MCF 10A (cell line): ENCODE measurements at regions not wholly inside any gene's neighbourhood (a gene's known extent, or its start where the extent isn't known, plus 50 kb on each side); places are given as distances from the start of the nearest gene placed in this dataset.

Experiments used
- BruUV-seq: library from RNA; stranded (reverse); fragments of 400-500 nt; replicated peaks from 2 replicates; lab custom pipeline; 2021; lab: Mats Ljungman, UMichigan
- CTCF ChIA-PET: fragments of 300-600 bp; sonication (Branson Sonifier 250); formaldehyde crosslinking; extraction: SDS; loops from one replicate; lab custom pipeline; 2021; ENCODE audit warnings: antibody characterized with exemption, inconsistent platforms; lab: Yijun Ruan, JAX
- POLR2A ChIA-PET: fragments of 300-600, 350-650 bp; sonication (Branson Sonifier 250); formaldehyde crosslinking; extraction: SDS; loops from one replicate; lab custom pipeline; 2020; ENCODE audit warnings: antibody characterized with exemption, inconsistent platforms; lab: Yijun Ruan, JAX
- DNase-seq: peaks from one replicate; pipeline ENCODE4 v3.0.0-alpha.2; 2018; ENCODE audit not compliant: unreplicated experiment
- H3K27ac Mint-ChIP-seq: one replicate; pipeline ENCODE4 v1.8.0; 2022; ENCODE audit warnings: mild to moderate bottlenecking, low read depth, mixed read lengths; ENCODE audit not compliant: unreplicated experiment
- H3K27me3 Mint-ChIP-seq: one replicate; pipeline ENCODE4 v1.8.0; 2022; ENCODE audit warnings: mixed read lengths; ENCODE audit not compliant: insufficient read depth, unreplicated experiment
- H3K36me3 Mint-ChIP-seq: one replicate; pipeline ENCODE4 v1.8.0; 2022; ENCODE audit warnings: mild to moderate bottlenecking, moderate library complexity, mixed read lengths; ENCODE audit not compliant: insufficient read depth, unreplicated experiment
- H3K4me1 Mint-ChIP-seq: one replicate; pipeline ENCODE4 v1.8.0; 2022; ENCODE audit warnings: mixed read lengths; ENCODE audit not compliant: insufficient read depth, unreplicated experiment
- H3K4me3 Mint-ChIP-seq: one replicate; pipeline ENCODE4 v1.8.0; 2022; ENCODE audit warnings: mild to moderate bottlenecking, moderate library complexity, mixed read lengths; ENCODE audit not compliant: unreplicated experiment
- H3K9me3 Mint-ChIP-seq: one replicate; pipeline ENCODE4 v1.8.0; 2022; ENCODE audit warnings: mixed read lengths; ENCODE audit not compliant: unreplicated experiment
- intact Hi-C: fragments of 100-400 bp; cut with micrococcal nuclease; formaldehyde crosslinking; loops from 2 replicates; pipeline ENCODE4 v1.14.1; 2022
- TF ChIP-seq, protein P1 (sequence below): fragments of 200-600 bp; IDR thresholded peaks from one replicate; pipeline ENCODE4 v1.8.0; 2022; ENCODE audit warnings: antibody characterized with exemption, mild to moderate bottlenecking; ENCODE audit not compliant: unreplicated experiment

- Mint-ChIP-seq H3K4me1 (peaks cover 28% of the 10 kb centered on the region), H3K27me3 (no peaks in the 10 kb centered on the region), H3K9me3 (no peaks in the 10 kb centered on the region), H3K4me3 (no peak overlapping the region), H3K36me3 (no peaks in the 10 kb centered on the region), H3K27ac (no peak overlapping the region)
- ChIA-PET POLR2A (interaction anchor here (5.9 kb wide), 1 partner anchor 534 kb away, joined by 70 read pairs; no protein-coding TSS in a partner anchor), CTCF (interaction anchor here (0.6 to 4.4 kb wide), 2 partner anchors 128 to 946 kb away, joined by 3 to 24 read pairs; no protein-coding TSS in a partner anchor)
- TF ChIP-seq, protein P1, sequence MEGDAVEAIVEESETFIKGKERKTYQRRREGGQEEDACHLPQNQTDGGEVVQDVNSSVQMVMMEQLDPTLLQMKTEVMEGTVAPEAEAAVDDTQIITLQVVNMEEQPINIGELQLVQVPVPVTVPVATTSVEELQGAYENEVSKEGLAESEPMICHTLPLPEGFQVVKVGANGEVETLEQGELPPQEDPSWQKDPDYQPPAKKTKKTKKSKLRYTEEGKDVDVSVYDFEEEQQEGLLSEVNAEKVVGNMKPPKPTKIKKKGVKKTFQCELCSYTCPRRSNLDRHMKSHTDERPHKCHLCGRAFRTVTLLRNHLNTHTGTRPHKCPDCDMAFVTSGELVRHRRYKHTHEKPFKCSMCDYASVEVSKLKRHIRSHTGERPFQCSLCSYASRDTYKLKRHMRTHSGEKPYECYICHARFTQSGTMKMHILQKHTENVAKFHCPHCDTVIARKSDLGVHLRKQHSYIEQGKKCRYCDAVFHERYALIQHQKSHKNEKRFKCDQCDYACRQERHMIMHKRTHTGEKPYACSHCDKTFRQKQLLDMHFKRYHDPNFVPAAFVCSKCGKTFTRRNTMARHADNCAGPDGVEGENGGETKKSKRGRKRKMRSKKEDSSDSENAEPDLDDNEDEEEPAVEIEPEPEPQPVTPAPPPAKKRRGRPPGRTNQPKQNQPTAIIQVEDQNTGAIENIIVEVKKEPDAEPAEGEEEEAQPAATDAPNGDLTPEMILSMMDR: no peak
- no TSS peak for BruUV-seq
- intact Hi-C loops: loop anchor here (5.0 to 10.0 kb wide), 2 partner anchors 249 to 947 kb away; no protein-coding TSS in a partner anchor
- no peak for DNase-seq
Observed at GRCh38 chr17:69605571-69605970, 191.1 kb downstream of the MAP2K6 start.

- Mint-ChIP-seq H3K36me3 (no peaks in the 10 kb centered on the region), H3K27me3 (no peaks in the 10 kb centered on the region), H3K9me3 (no peaks in the 10 kb centered on the region), H3K27ac (peak overlapping the region; percentile 97), H3K4me3 (no peak overlapping the region), H3K4me1 (peaks cover 30% of the 10 kb centered on the region)
- no peak for DNase-seq
- ChIA-PET POLR2A (interaction anchor here (0.6 to 5.9 kb wide), 11 partner anchors 34 to 663 kb away, joined by 3 to 70 read pairs (median 5); partner anchors contain the start of gene KCNJ2), CTCF (interaction anchor here (0.6 to 4.5 kb wide), 43 partner anchors 8 to 1019 kb away, joined by 3 to 90 read pairs (median 5); partner anchors contain the start of gene KCNJ2)
- intact Hi-C loops: loop anchor here (2.0 to 10.0 kb wide), 4 partner anchors 37 to 1017 kb away; no protein-coding TSS in a partner anchor
- TF ChIP-seq, protein P1: no peak
- BruUV-seq: no TSS peak
Observed at GRCh38 chr17:69606142-69606800, 191.8 kb downstream of the MAP2K6 start.

- TF ChIP-seq, protein P1: peak; percentile 83
- intact Hi-C loops: loop anchor here (1.0 to 10.0 kb wide), 9 partner anchors 38 to 1016 kb away; no protein-coding TSS in a partner anchor
- Mint-ChIP-seq H3K27me3 (no peaks in the 10 kb centered on the region), H3K4me3 (peak overlapping the region; percentile 13), H3K4me1 (peaks cover 30% of the 10 kb centered on the region), H3K27ac (peak overlapping the region; percentile 97), H3K36me3 (no peaks in the 10 kb centered on the region), H3K9me3 (no peaks in the 10 kb centered on the region)
- TSS peak; percentile 79 for BruUV-seq
- DNase-seq: peak; percentile 84
- ChIA-PET CTCF (interaction anchor here (0.5 to 4.5 kb wide), 56 partner anchors 9 to 1699 kb away, joined by 3 to 90 read pairs (median 4); partner anchors contain the start of gene KCNJ2), POLR2A (interaction anchor here (0.6 to 5.9 kb wide), 21 partner anchors 8 to 1691 kb away, joined by 3 to 70 read pairs (median 3); partner anchors contain the start of gene KCNJ2)
Observed at GRCh38 chr17:69607162-69607834, 192.8 kb downstream of the MAP2K6 start.

DNA sequence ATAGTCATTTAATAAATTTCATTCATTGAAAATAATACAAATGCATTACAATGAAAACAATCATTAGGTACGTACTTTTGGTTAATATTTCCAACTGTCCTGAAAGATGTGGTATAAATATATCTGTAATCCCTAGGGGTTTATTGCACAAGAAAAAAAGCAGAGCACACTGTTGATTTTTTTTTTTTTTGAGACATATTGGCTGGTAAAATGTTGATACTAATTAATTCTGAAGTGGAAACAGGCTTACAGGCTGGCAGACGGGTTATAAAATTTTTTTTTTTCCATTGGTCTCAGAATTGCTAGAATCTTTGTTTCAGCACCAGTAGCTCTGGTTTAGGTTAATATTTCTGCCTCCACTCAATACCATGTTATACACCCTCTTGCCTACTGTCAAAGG, 193.6 kb downstream of the MAP2K6 start:
- no peak for DNase-seq
- intact Hi-C loops: loop anchor here (2.0 to 10.0 kb wide), 3 partner anchors 155 to 944 kb away; no protein-coding TSS in a partner anchor
- TF ChIP-seq, protein P1: no peak
- no TSS peak for BruUV-seq
- Mint-ChIP-seq H3K36me3 (no peaks in the 10 kb centered on the region), H3K9me3 (no peaks in the 10 kb centered on the region), H3K4me1 (peaks cover 30% of the 10 kb centered on the region), H3K4me3 (no peak overlapping the region), H3K27ac (peak overlapping the region; percentile 97), H3K27me3 (no peaks in the 10 kb centered on the region)
- POLR2A ChIA-PET: interaction anchor here (0.6 to 5.9 kb wide), 17 partner anchors 9 to 944 kb away, joined by 3 to 70 read pairs (median 4); partner anchors contain the start of gene KCNJ2
- CTCF ChIA-PET: interaction anchor here (0.5 to 4.5 kb wide), 36 partner anchors 11 to 1698 kb away, joined by 3 to 90 read pairs (median 6); no protein-coding TSS in a partner anchor
